ENCODE measurements at regions not wholly inside any gene's neighbourhood (a gene's known extent, or its start where the extent isn't known, plus 50 kb on each side); places are given as distances from the start of the nearest gene placed in this dataset.

- intact Hi-C loops (cut with DNase I; ENCODE audit: low total_unique reads) = no loop called here
- no peak for DNase-seq
- Histone ChIP-seq H3K9me3 (no peaks in the 10 kb centered on the region), H3K27ac (no peak overlapping the region), H3K27me3 (no peaks in the 10 kb centered on the region), H3K4me3 (no peak overlapping the region), H3K36me3 (no peaks in the 10 kb centered on the region), H3K4me1 (no peaks in the 10 kb centered on the region)
- TF ChIP-seq POLR2A (IDR thresholded peaks at IDR 0.05) = no peak
- TF ChIP-seq CTCF (IDR thresholded peaks at IDR 0.05) = no peak
Measured at GRCh38 chr10:55272886-55273285, 471.9 kb upstream of the PCDH15 start.

GRCh38 chr10:55266797-55267196 lies 465.8 kb upstream of the PCDH15 start:
- H3K36me3 ChIP-seq = no peaks in the 10 kb centered on the region
- TF ChIP-seq CTCF (IDR thresholded peaks at IDR 0.05) (no peak), POLR2A (IDR thresholded peaks at IDR 0.05) (no peak)
- DNase-seq = no peak
- no peaks in the 10 kb centered on the region for H3K4me1 ChIP-seq
- H3K4me3 ChIP-seq = no peak overlapping the region
- no peak overlapping the region for H3K27ac ChIP-seq
- H3K9me3 ChIP-seq = no peaks in the 10 kb centered on the region
- intact Hi-C loops (cut with DNase I; ENCODE audit: low total_unique reads) = no loop called here
- no peaks in the 10 kb centered on the region for H3K27me3 ChIP-seq

- TF ChIP-seq CTCF (IDR thresholded peaks at IDR 0.05) = no peak
- no peak for TF ChIP-seq POLR2A (IDR thresholded peaks at IDR 0.05)
- no peaks in the 10 kb centered on the region for H3K4me1 ChIP-seq
- no peak overlapping the region for H3K27ac ChIP-seq
- no peaks in the 10 kb centered on the region for H3K36me3 ChIP-seq
- H3K27me3 ChIP-seq = no peaks in the 10 kb centered on the region
- H3K9me3 ChIP-seq = no peaks in the 10 kb centered on the region
- no peak for DNase-seq
- intact Hi-C loops (cut with DNase I; ENCODE audit: low total_unique reads) = no loop called here
- H3K4me3 ChIP-seq = no peak overlapping the region
Measured at GRCh38 chr10:55263327-55263726, 462.3 kb upstream of the PCDH15 start.

GRCh38 chr10:55242544-55242943 lies 441.5 kb upstream of the PCDH15 start:
- Histone ChIP-seq H3K27ac (no peak overlapping the region), H3K4me1 (no peaks in the 10 kb centered on the region), H3K27me3 (no peaks in the 10 kb centered on the region), H3K9me3 (no peaks in the 10 kb centered on the region), H3K36me3 (no peaks in the 10 kb centered on the region), H3K4me3 (no peak overlapping the region)
- DNase-seq = no peak
- TF ChIP-seq CTCF (IDR thresholded peaks at IDR 0.05) = no peak
- no peak for TF ChIP-seq POLR2A (IDR thresholded peaks at IDR 0.05)
- intact Hi-C loops (cut with DNase I; ENCODE audit: low total_unique reads) = no loop called here

GRCh38 chr10:55237462-55237861 lies 436.4 kb upstream of the PCDH15 start:
- no peak overlapping the region for H3K4me3 ChIP-seq
- TF ChIP-seq CTCF (IDR thresholded peaks at IDR 0.05) (no peak), POLR2A (IDR thresholded peaks at IDR 0.05) (no peak)
- H3K27me3 ChIP-seq = no peaks in the 10 kb centered on the region
- H3K27ac ChIP-seq = no peak overlapping the region
- H3K36me3 ChIP-seq = no peaks in the 10 kb centered on the region
- H3K4me1 ChIP-seq = no peaks in the 10 kb centered on the region
- no peaks in the 10 kb centered on the region for H3K9me3 ChIP-seq
- DNase-seq = no peak
- intact Hi-C loops (cut with DNase I; ENCODE audit: low total_unique reads) = no loop called here

All from uterus (tissue), 3 donors.